Choroid plexus epithelial cell (primary cell): ENCODE measurements at regions not wholly inside any gene's neighbourhood (a gene's known extent, or its start where the extent isn't known, plus 50 kb on each side); places are given as distances from the start of the nearest gene placed in this dataset.

Source experiments
- DNase-seq: peaks from one replicate; pipeline ENCODE4 v3.0.0-alpha.2; 2010; ENCODE audit warnings: low read depth
- H3K4me3 ChIP-seq: 2 replicates; pipeline ENCODE4 v1.5.1; 2011; ENCODE audit warnings: low read depth, mild to moderate bottlenecking, control low read depth, low read length, moderate library complexity
- TF ChIP-seq, protein P1 (sequence below): conservative IDR thresholded peaks from 2 replicates; pipeline ENCODE4 v1.5.1; 2011; ENCODE audit warnings: low read depth, mild to moderate bottlenecking, control low read depth, inconsistent platforms, low read length, moderate library complexity

DNA sequence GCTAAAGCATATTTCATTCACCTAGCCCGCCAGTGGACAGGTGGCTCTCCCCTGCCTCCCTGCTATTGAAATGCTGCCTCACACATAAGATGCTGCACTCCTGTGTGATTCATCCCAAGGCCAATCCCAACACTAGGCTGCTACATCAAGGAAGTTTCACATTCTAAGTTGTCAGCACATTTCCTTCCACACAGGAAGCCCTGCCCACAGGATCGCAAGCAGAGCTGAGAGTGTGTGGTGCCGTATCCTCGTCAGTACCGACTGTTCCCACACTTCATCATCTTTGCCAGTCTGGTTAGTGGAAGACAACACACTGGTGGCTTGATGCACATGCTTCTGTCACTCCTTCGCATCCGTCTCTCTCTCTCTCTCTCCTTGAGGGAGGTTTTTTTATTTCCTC, 194.3 kb upstream of the PPP2R2D start:
- TF ChIP-seq, protein P1, sequence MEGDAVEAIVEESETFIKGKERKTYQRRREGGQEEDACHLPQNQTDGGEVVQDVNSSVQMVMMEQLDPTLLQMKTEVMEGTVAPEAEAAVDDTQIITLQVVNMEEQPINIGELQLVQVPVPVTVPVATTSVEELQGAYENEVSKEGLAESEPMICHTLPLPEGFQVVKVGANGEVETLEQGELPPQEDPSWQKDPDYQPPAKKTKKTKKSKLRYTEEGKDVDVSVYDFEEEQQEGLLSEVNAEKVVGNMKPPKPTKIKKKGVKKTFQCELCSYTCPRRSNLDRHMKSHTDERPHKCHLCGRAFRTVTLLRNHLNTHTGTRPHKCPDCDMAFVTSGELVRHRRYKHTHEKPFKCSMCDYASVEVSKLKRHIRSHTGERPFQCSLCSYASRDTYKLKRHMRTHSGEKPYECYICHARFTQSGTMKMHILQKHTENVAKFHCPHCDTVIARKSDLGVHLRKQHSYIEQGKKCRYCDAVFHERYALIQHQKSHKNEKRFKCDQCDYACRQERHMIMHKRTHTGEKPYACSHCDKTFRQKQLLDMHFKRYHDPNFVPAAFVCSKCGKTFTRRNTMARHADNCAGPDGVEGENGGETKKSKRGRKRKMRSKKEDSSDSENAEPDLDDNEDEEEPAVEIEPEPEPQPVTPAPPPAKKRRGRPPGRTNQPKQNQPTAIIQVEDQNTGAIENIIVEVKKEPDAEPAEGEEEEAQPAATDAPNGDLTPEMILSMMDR: no peak
- H3K4me3 ChIP-seq: no peak overlapping the region
- no peak for DNase-seq

DNA sequence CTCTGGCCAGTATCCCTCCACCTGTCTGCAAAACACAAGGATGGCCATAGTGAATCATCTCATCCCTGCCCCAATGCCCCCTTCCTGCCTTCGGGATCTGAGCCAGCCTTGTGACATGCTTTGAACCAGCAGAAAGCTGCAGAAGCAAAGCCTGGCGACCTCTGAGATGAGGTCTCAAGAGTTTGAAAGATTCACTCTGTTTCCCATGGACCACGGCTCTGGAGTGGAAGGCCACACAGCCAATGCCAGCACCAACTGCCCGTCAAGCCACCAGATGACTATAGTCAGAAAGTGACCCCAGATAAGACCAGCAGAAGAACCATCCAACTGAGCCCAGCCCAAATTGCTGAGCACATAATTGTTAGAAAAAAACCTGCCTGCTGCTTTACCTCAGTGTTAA, 193.9 kb upstream of the PPP2R2D start:
- DNase-seq: no peak
- TF ChIP-seq, protein P1: no peak
- no peak overlapping the region for H3K4me3 ChIP-seq

DNA sequence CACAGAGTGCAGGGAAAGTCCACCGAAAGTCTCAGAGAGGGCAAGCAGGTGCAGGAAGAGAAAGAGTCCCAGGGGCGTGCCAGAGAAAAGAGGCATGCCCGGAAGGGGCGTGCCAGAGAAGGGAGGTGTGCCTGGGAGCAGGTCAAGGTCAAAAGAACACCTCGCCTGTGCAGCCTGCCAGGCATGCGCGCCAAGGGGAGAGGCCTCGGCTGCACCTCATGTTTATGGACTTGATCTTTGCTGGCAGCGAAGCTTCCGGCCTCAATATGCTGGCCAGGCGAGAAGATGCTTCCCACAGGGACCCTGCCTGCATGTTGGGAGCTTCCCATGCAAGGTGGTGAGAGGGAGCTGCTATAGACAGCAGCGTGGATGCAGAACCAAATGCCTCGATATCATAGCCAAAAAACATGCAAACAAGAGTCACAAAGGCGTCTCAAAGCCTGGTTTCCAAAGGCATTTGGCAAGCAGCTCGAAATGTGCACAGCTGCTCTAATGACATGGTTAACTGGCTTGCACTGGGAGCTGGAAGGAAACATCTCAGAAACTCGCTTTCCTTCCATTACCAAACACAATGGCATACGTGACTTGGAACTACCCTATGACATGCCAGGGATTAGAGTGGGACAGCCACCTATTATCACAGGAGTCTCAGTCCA, 192.5 kb upstream of the PPP2R2D start:
- H3K4me3 ChIP-seq: no peak overlapping the region
- TF ChIP-seq, protein P1: no peak
- DNase-seq: no peak

DNA sequence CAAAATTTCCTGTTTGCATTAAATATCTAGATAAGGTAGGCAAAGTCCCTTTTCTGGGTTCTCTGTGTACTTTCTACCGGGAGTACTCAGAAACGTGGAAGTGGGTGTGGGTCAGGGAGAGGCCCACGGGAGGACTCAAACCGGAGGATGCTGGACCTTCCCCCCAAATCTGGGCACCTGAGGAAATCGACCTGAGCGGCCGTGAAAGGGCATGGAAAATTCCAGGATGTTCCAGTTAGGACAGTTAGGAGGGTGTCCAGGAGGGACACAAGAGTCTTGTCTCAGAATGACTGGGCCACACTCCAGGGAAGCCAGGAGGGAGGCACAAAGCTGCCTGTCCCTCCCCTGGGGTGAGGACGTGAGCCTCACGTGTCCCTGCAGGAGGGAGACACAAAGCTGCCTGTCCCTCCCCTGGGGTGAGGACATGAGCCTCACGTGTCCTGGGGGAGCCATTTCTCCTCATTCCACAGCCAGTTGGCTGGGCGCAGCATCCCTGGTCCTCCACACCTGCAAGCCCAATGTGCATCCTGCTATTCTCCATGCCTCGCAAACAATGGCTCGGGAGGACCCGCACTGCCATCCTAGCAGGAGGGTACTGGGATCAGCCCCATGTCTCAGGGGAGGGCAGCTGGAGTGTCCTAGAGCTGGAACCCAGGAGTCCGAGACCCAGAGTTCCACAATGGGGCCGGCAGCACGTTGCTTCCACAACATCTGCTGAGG, 190.5 kb upstream of the PPP2R2D start:
- H3K4me3 ChIP-seq: no peak overlapping the region
- no peak for DNase-seq
- TF ChIP-seq, protein P1: no peak

DNA sequence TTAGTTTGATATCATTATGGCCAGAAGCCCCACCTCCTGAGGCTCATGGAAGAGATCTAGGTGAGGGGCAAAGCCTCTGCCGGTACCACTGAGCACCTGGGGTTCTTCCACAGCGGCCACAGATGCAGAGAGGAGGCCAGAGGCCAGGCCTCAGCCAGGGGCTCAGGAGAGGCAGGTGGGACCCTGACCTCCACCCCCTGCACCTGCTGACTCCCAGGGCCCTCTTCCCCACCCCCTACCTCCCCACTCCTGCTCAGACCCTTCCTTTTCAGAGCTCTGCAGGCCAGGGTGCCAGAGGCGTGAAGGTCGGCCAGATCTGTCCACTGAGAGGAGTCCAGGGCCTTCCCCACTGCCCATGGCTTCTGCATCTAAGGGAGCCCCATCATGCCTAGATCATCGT, 178.7 kb upstream of the PPP2R2D start:
- DNase-seq: no peak
- TF ChIP-seq, protein P1: no peak
- H3K4me3 ChIP-seq: no peak overlapping the region

DNA sequence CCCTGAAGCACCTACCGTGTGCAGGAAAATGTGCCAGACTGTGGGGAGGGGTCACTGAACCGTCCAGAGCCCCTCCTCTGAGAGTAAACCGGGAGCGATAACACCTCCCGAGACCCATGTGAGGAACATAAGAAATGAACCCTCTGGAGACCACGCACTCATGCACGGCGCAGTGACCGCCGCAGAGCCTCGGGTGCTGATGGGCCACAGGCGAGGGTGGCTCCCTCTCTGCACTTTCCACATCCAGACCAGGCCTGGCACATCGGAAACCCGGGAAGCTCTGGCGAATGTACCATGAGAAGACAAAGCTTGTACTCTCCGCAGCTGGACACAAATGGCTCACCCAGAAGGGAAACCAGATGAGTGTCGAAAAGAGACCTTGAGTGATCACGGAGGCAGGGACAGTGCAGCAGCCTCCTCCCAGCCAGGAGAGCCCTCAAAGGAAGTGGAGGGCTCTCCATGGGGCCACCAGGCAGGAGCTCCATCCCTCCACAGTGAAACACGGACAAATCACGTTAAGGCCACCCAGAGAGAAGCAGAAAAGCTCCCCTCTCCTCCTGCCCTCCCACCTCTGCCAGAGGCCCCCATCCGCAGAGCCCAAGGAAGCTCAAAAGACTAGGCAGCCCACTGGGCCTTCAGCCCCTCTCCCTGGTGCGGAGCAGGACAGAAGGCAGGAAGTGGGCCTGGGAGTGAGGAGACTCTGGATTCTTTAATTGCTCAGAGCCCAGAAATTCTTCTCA, 178.1 kb upstream of the PPP2R2D start:
- no peak overlapping the region for H3K4me3 ChIP-seq
- TF ChIP-seq, protein P1: no peak
- DNase-seq: no peak
